HUES48 (cell line): ENCODE measurements at regions not wholly inside any gene's neighbourhood (a gene's known extent, or its start where the extent isn't known, plus 50 kb on each side); places are given as distances from the start of the nearest gene placed in this dataset.

Experiments used
- H3K27ac ChIP-seq: one replicate; pipeline ENCODE4 v1.7.0; 2013; ENCODE audit warnings: low read depth, low read length, inconsistent platforms
- H3K27me3 ChIP-seq: 2 replicates; pipeline ENCODE4 v1.6.1; 2013; ENCODE audit warnings: mild to moderate bottlenecking, low read length; ENCODE audit not compliant: control insufficient read depth, insufficient read depth
- H3K36me3 ChIP-seq: 2 replicates; pipeline ENCODE4 v1.6.1; 2013; ENCODE audit warnings: low read length; ENCODE audit not compliant: control insufficient read depth, insufficient read depth
- H3K4me1 ChIP-seq: 2 replicates; pipeline ENCODE4 v1.6.1; 2013; ENCODE audit warnings: mild to moderate bottlenecking, low read length; ENCODE audit not compliant: control insufficient read depth, insufficient read depth
- H3K4me3 ChIP-seq: 2 replicates; pipeline ENCODE4 v1.5.1; 2013; ENCODE audit warnings: mild to moderate bottlenecking, low read depth, low read length
- H3K9ac ChIP-seq: 2 replicates; pipeline ENCODE4 v1.6.1; 2013; ENCODE audit warnings: mild to moderate bottlenecking, low read depth, low read length, moderate library complexity
- H3K9me3 ChIP-seq: 2 replicates; pipeline ENCODE4 v1.6.1; 2013; ENCODE audit warnings: low read length; ENCODE audit not compliant: control insufficient read depth, insufficient read depth

DNA sequence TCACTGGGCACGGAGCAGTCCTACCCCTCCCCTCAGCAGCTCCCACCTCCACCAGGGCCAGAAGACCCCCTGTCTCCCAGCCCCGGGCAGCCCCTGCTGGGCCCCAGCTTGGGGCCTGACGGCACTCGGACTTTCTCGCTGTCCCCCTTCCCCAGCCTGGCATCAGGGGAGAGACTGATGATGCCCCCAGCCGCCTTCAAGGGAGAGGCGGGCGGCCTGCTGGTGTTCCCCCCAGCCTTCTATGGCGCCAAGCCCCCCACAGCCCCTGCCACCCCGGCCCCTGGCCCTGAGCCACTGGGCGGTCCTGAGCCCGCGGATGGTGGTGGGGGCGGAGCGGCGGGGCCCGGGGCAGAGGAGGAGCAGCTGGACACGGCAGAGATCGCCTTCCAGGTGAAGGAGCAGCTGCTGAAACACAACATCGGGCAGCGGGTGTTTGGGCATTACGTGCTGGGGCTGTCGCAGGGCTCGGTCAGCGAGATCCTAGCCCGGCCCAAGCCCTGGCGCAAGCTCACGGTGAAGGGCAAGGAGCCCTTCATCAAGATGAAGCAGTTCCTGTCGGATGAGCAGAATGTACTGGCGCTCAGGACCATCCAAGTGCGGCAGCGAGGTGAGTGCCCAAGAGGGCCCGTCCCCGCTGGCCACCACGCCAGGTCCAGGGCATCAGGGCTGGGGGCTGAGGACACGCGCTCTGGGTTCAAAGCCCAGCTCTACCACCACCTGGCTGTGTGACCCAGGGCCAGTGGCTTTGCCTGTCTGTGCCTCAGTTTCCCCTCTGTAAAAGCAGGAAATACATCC is 58.6 kb downstream of the PHETA1 start:
- Histone ChIP-seq H3K36me3 (peaks cover 4% of the 10 kb centered on the region; the same call in 1 of the 2 replicates), H3K4me3 (no peak overlapping the region), H3K4me1 (no peaks in the 10 kb centered on the region), H3K27me3 (no peaks in the 10 kb centered on the region), H3K9me3 (peaks cover 8% of the 10 kb centered on the region), H3K9ac (no peak overlapping the region), H3K27ac (no peak overlapping the region)

DNA sequence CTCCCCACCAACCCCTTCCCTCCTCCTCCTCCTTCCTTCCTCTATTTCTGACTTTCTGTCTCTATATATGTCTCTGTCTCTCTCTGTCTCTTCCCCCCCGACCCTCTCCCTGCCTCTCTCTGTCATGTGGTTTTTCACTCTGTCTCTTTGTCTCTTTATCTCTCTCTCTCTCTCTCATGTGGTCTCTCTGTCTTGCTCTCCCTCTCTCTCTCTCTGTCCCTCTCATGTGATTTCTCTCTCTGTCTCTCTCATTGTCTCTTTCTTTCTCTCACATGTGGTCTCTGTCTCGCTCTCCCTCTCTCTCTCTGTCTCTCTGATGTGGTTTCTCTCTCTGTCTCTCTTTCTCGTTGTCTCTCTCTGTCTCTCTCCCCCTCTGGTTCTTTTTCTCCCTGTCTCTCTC is 59.3 kb downstream of the PHETA1 start:
- H3K9ac ChIP-seq: no peak overlapping the region
- peaks cover 4% of the 10 kb centered on the region; the same call in 1 of the 2 replicates for H3K36me3 ChIP-seq
- no peaks in the 10 kb centered on the region for H3K4me1 ChIP-seq
- no peak overlapping the region for H3K27ac ChIP-seq
- no peak overlapping the region for H3K4me3 ChIP-seq
- peaks cover 14% of the 10 kb centered on the region for H3K9me3 ChIP-seq
- no peaks in the 10 kb centered on the region for H3K27me3 ChIP-seq

DNA sequence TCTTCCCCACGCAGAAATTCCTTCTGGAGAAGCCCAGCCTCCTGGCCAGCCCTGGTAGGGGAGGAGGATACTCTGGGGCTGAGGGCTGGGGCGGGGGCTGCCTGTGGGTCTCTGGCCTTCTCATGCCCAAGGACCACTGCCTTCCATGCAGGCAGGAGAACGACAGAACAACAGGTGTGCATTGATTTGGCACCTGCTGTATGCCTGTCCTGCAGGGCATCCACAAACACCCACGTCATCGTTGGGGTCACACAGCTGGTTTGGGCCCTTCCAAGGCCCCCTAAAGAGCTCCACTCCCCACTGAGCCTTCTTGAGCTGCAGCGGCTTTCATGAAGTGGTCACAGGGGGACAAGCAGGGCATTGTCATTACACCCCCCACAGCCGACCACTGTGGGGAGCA is 60.4 kb downstream of the PHETA1 start:
- Histone ChIP-seq H3K27ac (no peak overlapping the region), H3K4me3 (no peak overlapping the region), H3K27me3 (no peaks in the 10 kb centered on the region), H3K9ac (no peak overlapping the region), H3K36me3 (peaks cover 4% of the 10 kb centered on the region; the same call in 1 of the 2 replicates), H3K4me1 (no peaks in the 10 kb centered on the region), H3K9me3 (peaks cover 19% of the 10 kb centered on the region)

DNA sequence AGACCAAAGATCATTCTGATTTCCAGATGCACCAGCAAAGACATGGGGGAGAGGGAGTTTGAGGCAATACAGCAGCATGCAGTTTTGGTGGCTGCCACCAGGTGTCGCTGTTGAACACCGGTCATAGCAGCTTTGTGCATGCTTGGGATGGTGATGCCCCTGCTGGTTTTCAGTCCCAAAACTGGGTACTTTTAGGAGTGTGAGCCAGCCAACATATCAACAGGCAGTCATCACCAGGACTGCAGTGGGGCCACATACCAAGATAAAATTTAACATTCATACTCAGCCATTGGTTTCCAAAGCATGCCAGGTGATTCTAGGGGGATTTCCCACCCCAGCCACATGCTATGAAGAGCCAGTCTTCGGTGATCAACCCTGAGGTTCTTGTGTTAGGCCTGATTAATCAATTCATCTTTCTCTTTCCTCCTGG is 64.2 kb downstream of the PHETA1 start:
- Histone ChIP-seq H3K9me3 (peaks cover 19% of the 10 kb centered on the region), H3K4me3 (no peak overlapping the region)

DNA sequence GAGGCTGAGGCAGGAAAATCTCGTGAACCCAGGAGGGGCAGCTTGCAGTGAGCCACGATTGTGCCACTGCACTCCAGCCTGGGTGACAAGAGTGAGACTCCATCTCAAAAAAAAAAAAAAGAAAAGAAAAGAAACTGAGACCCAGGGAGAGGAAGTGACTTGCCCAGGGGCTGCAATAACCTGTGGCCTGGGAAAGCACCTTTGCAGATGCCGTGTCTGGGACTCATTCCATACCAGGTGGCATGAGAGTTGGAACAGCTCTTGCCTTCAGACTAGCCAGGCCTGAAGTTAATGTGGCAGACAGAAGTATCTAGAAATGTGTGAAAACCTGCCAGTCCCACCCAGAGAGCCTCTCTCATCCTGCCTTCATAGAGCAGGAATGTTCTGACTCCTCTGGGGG is 65.4 kb downstream of the PHETA1 start:
- Histone ChIP-seq H3K9ac (no peak overlapping the region), H3K36me3 (peaks cover 4% of the 10 kb centered on the region; the same call in 1 of the 2 replicates), H3K27ac (no peak overlapping the region), H3K4me3 (no peak overlapping the region), H3K9me3 (peaks cover 19% of the 10 kb centered on the region), H3K4me1 (peaks cover 2% of the 10 kb centered on the region; the same call in 1 of the 2 replicates), H3K27me3 (no peaks in the 10 kb centered on the region)

More for the DNA sequence above, 64.2 kb downstream of the PHETA1 start:
- no peaks in the 10 kb centered on the region for H3K4me1 ChIP-seq
- no peak overlapping the region for H3K27ac ChIP-seq
- peaks cover 4% of the 10 kb centered on the region; the same call in 1 of the 2 replicates for H3K36me3 ChIP-seq
- no peak overlapping the region for H3K9ac ChIP-seq
- no peaks in the 10 kb centered on the region for H3K27me3 ChIP-seq

DNA sequence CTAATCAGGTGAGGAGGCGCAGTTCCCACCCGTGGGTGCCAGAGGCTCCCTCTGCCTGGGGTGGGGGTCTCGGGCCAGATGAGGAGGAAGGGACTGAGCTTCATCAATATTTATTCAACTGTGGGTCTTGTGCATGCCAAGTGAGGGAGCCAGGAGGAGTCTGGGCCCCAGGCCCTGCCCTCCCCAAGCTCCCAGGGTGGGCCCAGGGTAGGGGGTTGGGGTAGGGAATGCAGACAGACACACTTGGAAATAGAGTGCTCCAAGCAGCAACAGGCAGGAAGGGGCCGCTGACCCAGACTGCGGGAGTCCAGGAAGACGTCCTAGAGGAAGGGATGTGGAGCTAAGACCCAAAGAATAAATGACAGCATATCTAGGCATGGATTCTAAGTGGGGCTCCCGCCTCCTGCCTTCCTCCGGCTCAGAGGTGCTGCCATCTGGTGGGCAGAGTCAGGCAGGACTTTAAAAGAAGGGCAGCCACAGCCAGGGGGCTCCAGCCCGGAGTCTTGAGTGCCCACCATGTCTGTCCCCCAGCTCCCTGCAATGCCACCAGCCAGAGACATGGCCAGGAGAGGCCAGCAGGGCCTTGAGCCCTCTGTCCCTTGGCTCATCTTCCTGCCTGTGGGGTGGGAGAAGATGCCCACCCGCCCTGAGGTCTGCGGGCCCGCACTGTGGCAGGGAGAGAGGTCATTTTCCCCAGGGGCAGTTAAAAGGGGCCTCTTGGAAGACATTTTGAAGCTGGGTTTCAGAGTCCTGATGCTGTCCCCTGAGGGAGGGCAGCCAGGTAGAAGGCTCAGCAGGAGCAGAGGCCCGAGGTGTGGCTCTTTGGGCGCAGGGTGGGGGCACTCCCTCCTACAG is 70.1 kb downstream of the PHETA1 start:
- Histone ChIP-seq H3K36me3 (no peaks in the 10 kb centered on the region), H3K4me1 (peaks cover 3% of the 10 kb centered on the region; the same call in 1 of the 2 replicates), H3K4me3 (no peak overlapping the region), H3K9me3 (no peaks in the 10 kb centered on the region), H3K27me3 (no peaks in the 10 kb centered on the region), H3K9ac (no peak overlapping the region), H3K27ac (no peak overlapping the region)

DNA sequence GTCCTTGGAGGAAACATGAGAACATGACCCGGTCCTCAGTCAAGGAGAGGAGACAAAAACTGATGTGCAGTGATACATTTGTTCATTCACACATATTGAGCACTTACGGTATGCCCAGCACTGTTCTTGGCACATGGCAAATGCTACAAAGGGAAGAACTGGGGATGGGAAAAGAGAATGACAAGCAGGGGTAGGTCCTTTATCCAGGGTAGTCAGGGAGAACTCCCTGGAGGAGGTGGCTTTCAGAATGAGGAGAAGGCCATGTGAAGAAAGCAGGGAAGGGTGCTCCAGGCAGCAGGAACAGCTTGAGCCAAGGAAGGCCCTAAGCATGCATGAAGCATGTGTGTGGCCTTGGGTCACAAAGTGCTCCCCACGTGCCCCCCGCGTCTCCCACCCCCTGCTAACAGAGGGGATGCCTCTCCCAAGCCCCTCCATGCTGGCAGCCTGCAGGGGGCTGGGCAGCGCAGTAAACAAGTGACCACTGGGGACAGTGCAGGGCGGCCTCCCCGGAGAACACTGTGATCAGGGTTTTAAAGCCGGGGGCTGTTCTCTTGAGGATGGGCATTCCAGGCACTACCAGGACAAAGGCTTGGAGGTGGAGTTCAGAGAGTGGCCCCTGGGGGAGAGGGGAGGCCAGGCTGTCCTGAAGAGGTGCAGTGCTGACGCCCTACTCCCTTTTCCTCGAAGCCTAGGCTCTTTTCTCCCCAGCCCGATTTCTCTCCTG is 71.0 kb downstream of the PHETA1 start:
- Histone ChIP-seq H3K36me3 (no peaks in the 10 kb centered on the region), H3K4me1 (peaks cover 3% of the 10 kb centered on the region; the same call in 1 of the 2 replicates), H3K4me3 (no peak overlapping the region), H3K9ac (no peak overlapping the region), H3K27me3 (no peaks in the 10 kb centered on the region), H3K9me3 (no peaks in the 10 kb centered on the region), H3K27ac (no peak overlapping the region)

DNA sequence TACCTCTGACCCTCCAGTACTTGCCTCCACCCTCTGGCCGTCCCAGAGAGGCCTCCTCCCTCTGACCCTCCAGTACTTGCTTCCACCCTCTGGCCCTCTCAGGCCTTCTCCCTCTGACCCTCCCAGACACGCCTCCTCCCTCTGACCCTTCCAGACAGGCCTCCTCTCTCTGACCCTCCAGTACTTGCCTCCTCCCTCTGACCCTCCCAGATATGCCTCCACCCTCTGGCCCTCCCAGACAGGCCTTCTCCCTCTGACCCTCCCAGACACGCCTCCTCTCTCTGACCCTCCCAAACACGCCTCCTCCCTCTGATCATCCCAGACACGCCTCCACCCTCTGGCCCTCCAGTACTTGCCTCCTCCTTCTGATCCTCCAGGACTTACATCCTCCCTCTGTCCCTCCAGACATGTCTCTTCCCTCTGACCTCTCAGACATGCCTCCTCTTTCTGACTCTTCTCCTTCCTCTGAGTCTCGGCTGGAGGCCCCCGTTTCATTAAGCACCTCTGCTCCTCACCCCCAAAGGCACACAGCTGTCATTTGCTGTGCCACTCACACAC is 71.9 kb downstream of the PHETA1 start:
- Histone ChIP-seq H3K4me3 (no peak overlapping the region), H3K36me3 (0 out of 2 replicates have a peak, but pooled peaks cover 2% of the 10 kb centered on the region), H3K27ac (no peak overlapping the region), H3K27me3 (no peaks in the 10 kb centered on the region), H3K9ac (no peak overlapping the region), H3K4me1 (peaks cover 3% of the 10 kb centered on the region; the same call in 1 of the 2 replicates), H3K9me3 (no peaks in the 10 kb centered on the region)

DNA sequence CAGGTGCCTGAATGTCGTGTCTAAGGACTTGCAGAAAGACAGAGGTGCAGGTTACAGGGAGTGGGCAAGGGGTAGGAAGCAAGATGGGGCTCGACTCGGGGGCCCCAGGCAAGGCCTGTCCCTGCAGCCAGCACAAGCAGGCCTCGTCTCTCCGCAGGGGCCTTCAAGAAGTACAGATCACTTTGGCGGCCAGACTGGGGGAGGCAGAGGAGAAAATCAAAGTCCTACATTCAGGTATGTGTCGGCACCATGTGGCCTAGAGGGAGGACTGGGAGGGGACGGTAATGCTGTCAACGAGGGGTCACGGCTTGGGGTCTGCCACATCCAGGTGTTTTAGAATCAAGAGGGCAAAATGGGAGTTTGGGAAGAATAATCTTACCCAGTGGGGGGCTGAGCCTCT is 73.7 kb downstream of the PHETA1 start:
- H3K9me3 ChIP-seq: no peaks in the 10 kb centered on the region
- H3K36me3 ChIP-seq: 0 out of 2 replicates have a peak, but pooled peaks cover 5% of the 10 kb centered on the region
- H3K4me3 ChIP-seq: no peak overlapping the region
- H3K27ac ChIP-seq: no peak overlapping the region
- peaks cover 3% of the 10 kb centered on the region; the same call in 1 of the 2 replicates for H3K4me1 ChIP-seq
- H3K27me3 ChIP-seq: no peaks in the 10 kb centered on the region
- H3K9ac ChIP-seq: no peak overlapping the region

DNA sequence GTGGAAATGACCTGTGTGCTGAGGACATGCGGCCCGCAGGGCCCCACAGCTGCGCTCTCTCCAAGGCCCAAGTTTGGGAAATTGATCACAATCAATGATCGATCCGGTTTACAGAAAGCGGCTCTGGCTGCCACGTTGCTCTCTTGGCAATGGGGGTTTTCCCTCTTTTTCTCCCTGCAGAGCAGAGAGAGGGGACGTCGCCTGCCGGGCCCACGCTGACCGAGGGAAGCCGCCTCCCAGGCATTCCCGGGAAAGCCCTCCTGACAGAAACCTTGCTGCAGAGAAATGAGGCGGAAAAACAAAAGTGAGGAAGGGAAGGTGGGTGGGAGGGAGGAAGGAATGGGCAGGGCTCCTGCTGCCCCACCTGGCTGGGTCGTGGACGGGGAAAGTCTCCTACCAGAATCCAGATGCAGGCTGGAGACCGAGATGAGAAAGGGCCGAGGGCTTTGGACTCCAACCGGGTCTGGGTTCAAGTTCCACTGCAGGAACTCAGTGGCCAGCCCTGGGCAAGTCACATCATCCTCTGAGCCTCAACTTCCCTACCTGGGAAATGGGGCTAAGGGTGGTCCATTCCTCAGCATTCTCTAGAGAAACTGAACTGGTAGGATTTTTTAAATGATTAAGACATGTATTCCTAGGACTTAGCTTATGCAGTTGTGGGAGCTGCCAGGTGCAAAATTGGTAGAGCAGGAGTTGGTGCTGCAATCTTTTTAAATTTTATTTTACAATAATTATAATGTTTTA is 75.5 kb downstream of the PHETA1 start:
- Histone ChIP-seq H3K27ac (no peak overlapping the region), H3K4me3 (no peak overlapping the region), H3K36me3 (0 out of 2 replicates have a peak, but pooled peaks cover 5% of the 10 kb centered on the region), H3K9me3 (no peaks in the 10 kb centered on the region), H3K4me1 (peaks cover under 1% of the 10 kb centered on the region; the same call in 1 of the 2 replicates), H3K27me3 (no peaks in the 10 kb centered on the region), H3K9ac (no peak overlapping the region)
